ENCODE measurements at regions not wholly inside any gene's neighbourhood (a gene's known extent, or its start where the extent isn't known, plus 50 kb on each side); places are given as distances from the start of the nearest gene placed in this dataset.
"Not testable (repeated sequence)": the region's sequence is repeated elsewhere in the genome, so short reads cannot be mapped to it uniquely, and the experiment has no call there.

GRCh38 chr20:30671120-30671519 lies 586.3 kb upstream of the DEFB115 start:
- ATAC-seq = not testable (repeated sequence)

- not testable (repeated sequence) for ATAC-seq
Observed at GRCh38 chr20:30675988-30676564, 581.4 kb upstream of the DEFB115 start.

DNA sequence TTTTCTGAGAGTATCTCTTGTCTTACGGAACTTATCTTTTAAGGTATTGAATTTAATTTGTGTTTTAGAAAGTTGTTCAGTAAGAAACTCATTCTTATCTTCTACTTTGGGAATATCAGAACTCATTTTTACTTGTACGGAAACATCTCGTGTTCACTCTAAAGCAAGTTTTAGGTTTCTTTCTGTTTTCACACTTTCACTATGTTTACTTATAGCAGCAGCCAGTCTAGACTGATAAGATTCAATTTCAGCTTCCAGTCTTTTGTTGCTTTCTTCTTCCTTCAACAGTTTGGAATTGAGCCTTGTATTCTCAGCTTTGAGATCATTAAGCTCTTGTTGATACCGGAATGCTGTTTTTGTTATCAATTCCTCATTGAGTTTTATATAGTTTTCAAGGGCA lies 575.2 kb upstream of the DEFB115 start:
- not testable (repeated sequence) for ATAC-seq

GRCh38 chr20:30712861-30713260 lies 544.6 kb upstream of the DEFB115 start:
- not testable (repeated sequence) for ATAC-seq

DNA sequence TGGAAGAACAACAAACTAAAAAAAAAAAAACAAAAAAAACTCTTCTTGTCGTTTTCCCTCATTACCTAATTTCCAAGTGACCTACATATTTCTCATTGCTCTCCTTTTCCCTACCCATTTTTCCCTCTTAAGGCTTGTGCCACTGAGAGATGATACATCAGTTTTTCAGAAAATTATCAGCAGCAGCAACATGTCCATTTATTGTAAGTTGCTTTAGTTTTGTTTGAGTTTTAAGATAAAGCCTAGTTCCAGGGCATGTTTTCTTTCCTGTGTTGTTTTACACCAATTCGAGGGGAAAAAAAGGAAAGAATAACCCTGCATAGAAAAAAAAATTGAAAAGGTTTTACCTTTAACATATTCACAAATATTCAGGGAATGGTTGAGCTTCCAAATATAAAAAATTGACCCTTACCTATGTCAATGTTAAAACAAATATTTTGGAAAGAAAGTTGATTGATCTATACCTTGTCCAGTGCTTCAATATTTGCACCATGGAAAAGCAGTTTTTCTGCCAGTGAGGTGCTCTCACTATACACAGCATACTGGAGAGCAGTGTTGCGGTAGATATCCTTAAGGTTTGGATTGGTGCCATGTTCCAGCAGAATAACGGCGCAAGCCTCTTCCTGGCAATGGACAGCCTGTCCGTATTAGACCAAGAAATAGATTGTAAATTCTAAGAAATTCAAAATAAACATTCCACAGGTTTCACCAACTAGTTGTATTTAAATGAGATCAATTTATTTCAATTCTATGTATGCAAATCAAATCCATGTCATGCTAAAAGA lies 537.9 kb upstream of the DEFB115 start:
- ATAC-seq = not testable (repeated sequence)

DNA sequence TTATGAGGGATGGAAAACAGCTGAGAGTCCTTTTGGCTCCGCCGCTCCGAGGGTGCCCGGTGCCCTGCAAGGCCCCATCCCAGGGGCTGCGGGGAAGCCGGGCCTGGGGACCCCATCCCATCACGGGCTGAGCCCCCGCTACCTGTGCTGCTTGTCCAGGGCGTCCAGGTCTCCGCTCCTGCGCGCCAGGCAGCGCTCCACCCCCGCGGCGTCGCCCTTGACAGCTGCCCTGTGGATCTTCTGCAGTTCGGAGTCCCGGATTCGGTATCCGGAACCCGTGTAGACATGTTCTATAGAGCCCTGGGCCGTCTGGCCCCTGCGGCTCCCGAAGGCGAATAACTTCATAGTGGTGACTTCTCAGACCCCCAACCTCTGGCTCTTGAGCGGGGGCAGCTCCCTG lies 534.0 kb upstream of the DEFB115 start:
- ATAC-seq = not testable (repeated sequence)

- not testable (repeated sequence) for ATAC-seq
Observed at GRCh38 chr20:30723934-30724687, 533.4 kb upstream of the DEFB115 start.

GRCh38 chr20:30724688-30725074 lies 532.8 kb upstream of the DEFB115 start:
- ATAC-seq = not testable (repeated sequence)

DNA sequence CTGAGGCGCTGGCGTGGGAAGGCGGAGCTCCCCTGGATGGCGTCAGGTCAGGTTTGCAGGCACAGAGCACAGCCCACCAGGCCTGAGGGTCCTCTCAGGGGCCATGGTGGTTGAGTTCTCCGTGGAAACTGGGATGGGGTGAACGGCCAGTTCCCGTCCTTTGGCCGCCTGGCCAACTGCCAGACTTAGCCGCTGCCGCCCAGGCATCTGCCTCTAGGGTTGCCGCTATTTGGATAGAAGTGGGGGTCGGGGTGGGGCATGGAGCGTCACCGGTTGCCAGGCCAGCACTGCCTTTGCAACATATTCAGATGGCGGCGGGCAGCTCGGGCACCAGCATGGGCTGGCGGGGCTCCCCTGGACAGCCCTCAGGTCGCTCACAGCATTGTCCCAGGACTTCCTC lies 532.3 kb upstream of the DEFB115 start:
- not testable (repeated sequence) for ATAC-seq

- ATAC-seq = not testable (repeated sequence)
Observed at GRCh38 chr20:30728271-30728885, 529.1 kb upstream of the DEFB115 start.

Measured in activated CD4-positive, CD25-positive, alpha-beta regulatory T cell treated with anti-CD3 and anti-CD28 coated beads, Interleukin-2, amount 50 U/mL, for 24 hours (primary cell).